Prostate gland (tissue), 2 donors: ENCODE measurements at regions not wholly inside any gene's neighbourhood (a gene's known extent, or its start where the extent isn't known, plus 50 kb on each side); places are given as distances from the start of the nearest gene placed in this dataset.

Experiments used
- POLR2A ChIP-seq: fragments of 450-650 bp; IDR thresholded peaks from one replicate; pipeline ENCODE4 v1.6.1; 2016; ENCODE audit warnings: antibody characterized with exemption, mild to moderate bottlenecking
- TF ChIP-seq, protein P1 (sequence below), 4 experiments: fragments of 200-600 bp in 2 of 4; fragments of 450-650 bp in 2 of 4; sonication (generic) in 2 of 4; IDR thresholded peaks; 1 replicate in 3 of 4; 2 replicates in 1 of 4; pipeline ENCODE4 v1.5.1; 2016 to 2019; ENCODE audit warnings: antibody characterized with exemption in 4 of 4, mild to moderate bottlenecking in 2 of 4, moderate library complexity in 2 of 4

GRCh38 chr6:79802657-79803300 lies 144.6 kb downstream of the ELOVL4 start:
- TF ChIP-seq, protein P1, sequence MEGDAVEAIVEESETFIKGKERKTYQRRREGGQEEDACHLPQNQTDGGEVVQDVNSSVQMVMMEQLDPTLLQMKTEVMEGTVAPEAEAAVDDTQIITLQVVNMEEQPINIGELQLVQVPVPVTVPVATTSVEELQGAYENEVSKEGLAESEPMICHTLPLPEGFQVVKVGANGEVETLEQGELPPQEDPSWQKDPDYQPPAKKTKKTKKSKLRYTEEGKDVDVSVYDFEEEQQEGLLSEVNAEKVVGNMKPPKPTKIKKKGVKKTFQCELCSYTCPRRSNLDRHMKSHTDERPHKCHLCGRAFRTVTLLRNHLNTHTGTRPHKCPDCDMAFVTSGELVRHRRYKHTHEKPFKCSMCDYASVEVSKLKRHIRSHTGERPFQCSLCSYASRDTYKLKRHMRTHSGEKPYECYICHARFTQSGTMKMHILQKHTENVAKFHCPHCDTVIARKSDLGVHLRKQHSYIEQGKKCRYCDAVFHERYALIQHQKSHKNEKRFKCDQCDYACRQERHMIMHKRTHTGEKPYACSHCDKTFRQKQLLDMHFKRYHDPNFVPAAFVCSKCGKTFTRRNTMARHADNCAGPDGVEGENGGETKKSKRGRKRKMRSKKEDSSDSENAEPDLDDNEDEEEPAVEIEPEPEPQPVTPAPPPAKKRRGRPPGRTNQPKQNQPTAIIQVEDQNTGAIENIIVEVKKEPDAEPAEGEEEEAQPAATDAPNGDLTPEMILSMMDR (IDR thresholded peaks at IDR 0.05): no peak
- no peak for TF ChIP-seq POLR2A
